NOMO-1 treated with dmso at 0.1 percent for 144 hours (cell line): ENCODE measurements at regions not wholly inside any gene's neighbourhood (a gene's known extent, or its start where the extent isn't known, plus 50 kb on each side); places are given as distances from the start of the nearest gene placed in this dataset.

Experiments
- DNase-seq: peaks from one replicate; lab custom pipeline; 2025; ENCODE audit not compliant: unreplicated experiment; lab: John Stamatoyannopoulos, UW

DNA sequence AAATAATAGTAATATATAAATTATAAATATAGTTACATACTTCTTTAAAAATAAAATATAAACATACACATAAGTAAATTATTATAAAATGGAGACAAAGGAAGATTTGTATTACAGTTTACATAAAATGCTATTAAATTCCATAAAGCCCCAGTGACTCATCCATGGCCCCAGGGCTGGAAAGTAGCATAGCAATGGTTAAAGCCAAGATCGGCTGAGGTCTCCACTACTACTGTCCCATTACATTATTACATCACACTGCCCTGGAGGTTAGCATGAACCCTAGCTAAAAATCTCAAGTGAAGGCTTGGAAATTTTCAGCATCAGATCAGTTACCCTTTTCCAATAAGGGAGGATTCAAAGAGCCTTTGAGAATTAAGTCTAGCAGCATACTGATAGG is 936.2 kb downstream of the DSC3 start:
- DNase-seq: no peak

GRCh38 chr18:30103881-30104280 is 938.7 kb downstream of the DSC3 start:
- no peak for DNase-seq

DNA sequence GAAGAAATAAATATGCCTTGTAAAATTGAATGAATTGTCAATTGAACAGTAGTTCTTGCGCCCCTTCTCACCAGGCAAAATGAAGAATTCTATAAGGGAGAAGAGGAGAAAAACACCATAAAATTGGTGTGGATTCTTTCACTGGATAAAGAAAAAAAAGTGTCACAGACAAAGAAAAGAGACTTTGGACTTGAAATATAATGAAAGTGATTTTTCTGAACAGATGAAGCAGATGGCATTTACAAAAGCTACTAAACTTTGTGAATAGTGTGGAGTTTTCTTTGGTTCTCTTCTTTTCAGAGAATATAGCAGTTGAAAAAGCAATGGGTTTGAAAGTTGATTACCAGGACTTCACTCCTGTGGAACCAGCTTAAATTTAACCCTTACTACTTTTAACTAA is 945.7 kb downstream of the DSC3 start:
- DNase-seq: no peak

GRCh38 chr18:30094556-30094955 is 948.0 kb downstream of the DSC3 start:
- DNase-seq: no peak

DNA sequence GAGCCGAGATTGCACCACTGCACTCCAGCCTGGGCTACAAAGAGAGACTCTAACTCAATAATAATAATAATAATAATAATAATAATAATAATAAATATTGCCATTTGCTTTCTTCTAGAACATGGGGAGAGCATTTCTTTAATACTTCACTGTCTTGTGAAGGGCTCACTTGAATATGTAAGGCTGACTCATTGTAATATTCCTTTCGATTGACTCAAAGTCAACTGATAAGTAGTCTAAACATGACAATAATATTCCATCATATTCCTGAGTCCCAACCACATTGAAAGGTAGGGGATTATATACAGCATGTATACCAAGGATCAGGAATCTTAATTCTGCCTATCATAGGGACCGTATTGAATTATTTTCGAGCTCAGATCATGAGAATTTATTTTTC is 949.2 kb downstream of the DSC3 start:
- DNase-seq: no peak

GRCh38 chr18:30088238-30089015 is 954.1 kb downstream of the DSC3 start:
- no peak for DNase-seq

- DNase-seq: no peak
Observed at GRCh38 chr18:30086351-30086750, 956.2 kb downstream of the DSC3 start.

GRCh38 chr18:30081122-30081521 is 961.4 kb downstream of the DSC3 start:
- DNase-seq: no peak

DNA sequence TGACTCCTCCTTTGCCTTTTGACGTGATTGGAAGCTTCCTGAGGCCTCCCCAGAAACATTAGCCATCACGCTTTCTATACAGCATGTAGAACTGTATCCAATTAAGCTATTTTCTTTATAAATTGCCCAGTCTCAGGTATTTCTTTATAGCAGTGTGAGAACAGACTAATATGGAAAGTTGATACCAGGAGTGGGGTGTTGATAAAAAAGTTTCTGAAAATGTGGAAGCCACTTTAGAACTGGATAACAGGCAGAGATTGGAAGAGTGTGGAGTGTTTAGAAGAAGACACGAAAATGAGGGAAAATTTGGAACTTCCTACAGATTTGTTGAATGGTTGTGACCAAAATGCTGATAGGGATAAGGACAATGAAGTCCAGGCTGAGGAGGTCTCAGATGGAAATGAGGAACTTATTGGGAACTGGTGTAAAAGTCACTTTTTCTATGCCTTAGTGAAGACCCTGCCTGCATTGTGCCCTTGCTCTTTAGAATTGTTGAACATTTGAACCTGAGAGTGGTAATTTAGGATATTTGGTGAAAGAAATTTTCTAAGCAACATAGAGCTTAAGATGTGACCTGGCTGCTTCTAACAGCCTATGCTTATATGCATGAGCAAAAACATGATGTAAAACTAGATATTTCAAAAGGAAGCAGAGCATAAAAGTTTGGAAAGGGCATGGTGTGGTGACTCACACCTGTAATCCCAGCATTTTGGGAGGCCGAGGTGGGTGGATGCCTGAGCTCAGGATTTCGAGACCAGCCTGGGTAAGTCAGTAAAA is 969.7 kb downstream of the DSC3 start:
- no peak for DNase-seq

DNA sequence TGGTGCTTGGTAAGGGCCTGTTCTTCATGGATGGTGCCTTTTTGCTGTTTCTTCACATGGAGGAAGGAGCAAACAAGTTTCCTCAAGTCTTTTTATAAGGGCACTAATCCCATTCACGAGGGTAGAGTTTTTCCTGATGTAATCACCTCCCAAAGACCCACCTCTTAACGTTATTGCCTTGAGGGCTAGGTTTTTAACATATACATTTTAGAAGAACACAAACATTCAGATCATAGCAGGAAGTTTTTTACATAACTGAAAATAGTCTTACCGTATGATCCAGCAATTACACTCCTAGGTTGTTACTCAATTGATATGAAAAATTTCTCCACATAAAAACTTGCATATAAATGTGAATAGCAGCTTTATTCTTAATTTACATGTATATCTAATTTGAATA is 976.3 kb downstream of the DSC3 start:
- no peak for DNase-seq

GRCh38 chr18:30057398-30057797 is 985.1 kb downstream of the DSC3 start:
- DNase-seq: no peak

DNA sequence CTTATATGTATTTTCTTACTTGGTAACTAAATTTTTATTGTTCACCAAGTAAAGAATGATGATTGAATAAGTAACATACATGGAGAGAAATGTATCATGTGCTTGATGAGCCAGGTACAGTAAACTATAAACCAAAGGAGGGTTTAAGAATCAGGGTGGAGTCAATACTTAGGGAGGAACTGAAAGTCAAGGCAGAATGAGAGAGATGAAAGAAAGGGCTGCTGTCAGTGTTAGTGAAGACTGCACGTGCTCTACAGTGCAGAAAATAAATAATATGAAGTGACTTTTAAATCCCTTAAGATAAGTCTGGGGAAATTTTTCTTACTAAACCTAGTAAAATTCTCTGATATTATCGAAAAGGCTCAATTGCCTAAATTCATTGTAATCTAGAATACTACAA is 986.0 kb downstream of the DSC3 start:
- no peak for DNase-seq

GRCh38 chr18:30044496-30044895 is 998.0 kb downstream of the DSC3 start:
- DNase-seq: no peak

DNA sequence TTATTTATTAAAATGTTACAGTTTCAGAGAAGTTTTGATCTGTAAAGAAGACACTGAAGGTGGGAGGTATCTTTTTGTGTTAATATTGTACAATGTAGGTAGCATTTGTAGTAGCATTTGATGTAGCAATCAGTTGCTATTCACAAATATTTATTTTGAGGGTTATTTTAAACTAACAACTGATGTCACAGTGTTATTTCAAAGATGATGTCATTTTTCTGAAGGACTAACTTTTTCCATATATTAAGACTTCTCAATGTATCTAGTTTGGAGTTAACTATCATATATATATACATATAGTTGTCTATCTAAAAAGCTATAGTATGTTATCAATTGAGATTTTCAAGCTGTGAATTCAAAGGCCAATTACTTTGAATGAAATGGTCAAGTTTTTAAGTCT is 1003.3 kb downstream of the DSC3 start:
- DNase-seq: no peak

DNA sequence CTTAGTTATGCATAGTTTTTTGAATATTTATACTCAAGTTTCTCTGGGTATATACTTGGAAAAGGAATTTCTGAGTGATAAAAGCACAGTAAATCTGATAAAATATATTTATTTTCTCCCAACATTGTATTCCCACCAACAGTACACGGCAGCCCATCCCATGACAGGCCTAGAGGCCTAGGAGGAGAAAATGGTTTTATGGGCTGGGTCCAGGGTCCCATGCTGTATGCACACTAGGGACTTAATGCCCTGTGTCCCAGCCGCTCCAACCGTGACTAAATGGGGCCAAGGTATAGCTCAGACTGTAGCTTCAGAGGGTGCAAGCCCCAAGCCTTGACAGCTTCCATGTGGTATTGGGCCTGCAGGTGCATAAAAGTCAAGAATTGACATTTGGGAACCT is 1007.7 kb downstream of the DSC3 start:
- no peak for DNase-seq

DNA sequence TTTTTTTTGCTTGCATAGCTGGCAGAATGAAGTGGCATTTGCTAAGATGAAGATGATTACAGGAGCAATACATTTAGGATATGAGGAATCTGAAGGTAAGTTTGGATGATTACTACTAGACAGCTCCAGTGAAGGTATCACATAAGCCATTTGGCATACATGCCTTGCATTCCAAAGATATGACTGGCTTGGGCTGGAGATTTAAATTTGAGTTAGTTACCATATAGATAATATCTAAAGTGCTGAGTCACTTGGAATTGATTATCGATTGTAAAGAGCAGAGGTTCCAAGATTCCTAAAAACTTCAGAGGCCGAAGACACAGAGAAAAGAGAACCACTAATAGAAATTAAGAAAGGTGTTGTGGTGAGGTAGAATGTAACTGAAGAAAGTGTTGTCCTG is 1026.4 kb downstream of the DSC3 start:
- no peak for DNase-seq

- DNase-seq: no peak
Observed at GRCh38 chr18:30004965-30005364, 1037.6 kb downstream of the DSC3 start.

GRCh38 chr18:29982218-29982617 is 1060.3 kb downstream of the DSC3 start:
- DNase-seq: no peak

- DNase-seq: no peak
Observed at GRCh38 chr18:29979881-29980280, 1062.7 kb downstream of the DSC3 start.

- no peak for DNase-seq
Observed at GRCh38 chr18:29969876-29970275, 1072.7 kb downstream of the DSC3 start.

GRCh38 chr18:29962579-29962978 is 1080.0 kb downstream of the DSC3 start:
- DNase-seq: no peak

DNA sequence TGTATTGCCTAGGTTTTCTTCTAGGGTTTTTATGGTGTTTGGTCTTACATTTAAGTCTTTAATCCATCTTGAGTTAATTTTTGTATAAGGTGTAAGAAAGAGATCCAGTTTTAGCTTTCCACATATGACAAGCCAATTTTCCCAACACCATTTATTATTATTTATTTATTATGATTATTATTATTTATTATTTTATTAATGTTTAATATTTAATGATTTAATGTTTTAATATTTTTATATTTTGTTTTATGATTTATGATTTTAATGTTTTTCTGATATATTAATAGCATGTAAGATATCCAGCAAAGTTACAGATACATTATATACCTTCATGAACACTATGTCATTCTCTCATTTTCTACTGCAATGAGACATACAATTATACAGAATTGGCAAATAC is 1082.0 kb downstream of the DSC3 start:
- no peak for DNase-seq

- DNase-seq: no peak
Observed at GRCh38 chr18:29930231-29930630, 1112.3 kb downstream of the DSC3 start.
